Upper lobe of left lung (tissue), 4 donors: ENCODE measurements at regions not wholly inside any gene's neighbourhood (a gene's known extent, or its start where the extent isn't known, plus 50 kb on each side); places are given as distances from the start of the nearest gene placed in this dataset.

Experiments
- POLR2A ChIP-seq, 4 donors: fragments of 450-650 bp; IDR thresholded peaks; one replicate each; pipeline ENCODE4 v1.5.1; 2016 to 2017; ENCODE audit warnings: antibody characterized with exemption in 4 of 4, mild to moderate bottlenecking in 2 of 4
- POLR2AphosphoS5 ChIP-seq, 2 donors: sonication (generic); formaldehyde crosslinking; IDR thresholded peaks; one replicate each; pipeline ENCODE4 v1.5.1; 2017; ENCODE audit warnings: antibody characterized with exemption in 2 of 2

DNA sequence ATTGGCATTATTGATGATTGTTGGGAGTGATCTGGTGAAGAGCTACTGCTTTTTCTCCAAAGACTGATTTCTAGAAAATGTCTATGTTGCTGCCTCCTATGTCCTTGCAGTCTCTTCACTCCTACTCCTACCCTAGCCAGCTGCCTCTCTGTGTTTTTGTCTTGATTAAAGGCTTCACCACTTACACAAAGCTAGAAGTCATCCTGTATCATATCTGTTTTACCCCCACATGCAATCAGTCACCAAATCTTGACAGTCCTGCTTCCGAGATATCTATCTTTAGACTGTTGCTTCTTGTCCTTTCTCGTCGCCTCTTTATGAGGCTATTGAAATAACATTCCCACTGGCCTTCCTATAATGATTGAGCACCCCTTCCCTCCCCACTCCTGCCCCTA, 84.5 kb upstream of the ITGA4 start:
- TF ChIP-seq POLR2A (IDR thresholded peaks at IDR 0.05) (no peak), POLR2AphosphoS5 (IDR thresholded peaks at IDR 0.05) (no peak)
